AG04450 (cell line): ENCODE measurements at regions not wholly inside any gene's neighbourhood (a gene's known extent, or its start where the extent isn't known, plus 50 kb on each side); places are given as distances from the start of the nearest gene placed in this dataset.

Experiments used
- CTCF ChIA-PET: fragments of 300-600, 350-600 bp; formaldehyde crosslinking; extraction: SDS; loops from one replicate; lab custom pipeline; 2022; ENCODE audit warnings: antibody characterized with exemption, inconsistent platforms; lab: Charles Lee
- POLR2A ChIA-PET: fragments of 350-600 bp; formaldehyde crosslinking; extraction: SDS; loops from one replicate; lab custom pipeline; 2021; ENCODE audit warnings: antibody characterized with exemption, inconsistent platforms; lab: Yijun Ruan, JAX
- DNase-seq: peaks from one replicate; pipeline ENCODE4 v3.0.0-alpha.2; 2011; ENCODE audit warnings: low read depth, low spot score
- H3K27ac ChIP-seq: one replicate; pipeline ENCODE4 v1.5.1; 2012; ENCODE audit warnings: low read depth, low read length, control low read depth
- H3K27me3 ChIP-seq: one replicate; pipeline ENCODE4 v1.6.0; 2012; ENCODE audit warnings: low read length; ENCODE audit not compliant: control insufficient read depth, insufficient read depth
- H3K4me3 ChIP-seq: 2 replicates; pipeline ENCODE4 v1.5.1; 2011; ENCODE audit warnings: mild to moderate bottlenecking, low read depth, low read length, control low read depth
- H3K9me3 ChIP-seq: 2 replicates; pipeline ENCODE4 v1.5.1; 2012; ENCODE audit warnings: low read length; ENCODE audit not compliant: control insufficient read depth, insufficient read depth
- CTCF ChIP-seq: IDR thresholded peaks from 2 replicates; pipeline ENCODE4 v1.5.1; 2011; ENCODE audit warnings: low read depth, low read length, control low read depth, inconsistent platforms

- peak; percentile 32 for DNase-seq
- no peaks in the 10 kb centered on the region for H3K27me3 ChIP-seq
- CTCF ChIA-PET = no interaction called here
- POLR2A ChIA-PET = no interaction called here
- peaks cover 6% of the 10 kb centered on the region for H3K9me3 ChIP-seq
- H3K4me3 ChIP-seq = no peak overlapping the region
- no peak for TF ChIP-seq CTCF
- no peak overlapping the region for H3K27ac ChIP-seq
Measured at GRCh38 chr1:14441302-14441741, 157.2 kb upstream of the KAZN start.

GRCh38 chr1:14442669-14443068 is 155.8 kb upstream of the KAZN start:
- CTCF ChIA-PET = no interaction called here
- H3K27ac ChIP-seq = no peak overlapping the region
- H3K9me3 ChIP-seq = peaks cover 4% of the 10 kb centered on the region
- DNase-seq = no peak
- H3K27me3 ChIP-seq = no peaks in the 10 kb centered on the region
- no peak for TF ChIP-seq CTCF
- H3K4me3 ChIP-seq = no peak overlapping the region
- POLR2A ChIA-PET = no interaction called here

GRCh38 chr1:14443164-14443787 is 155.2 kb upstream of the KAZN start:
- no peak for DNase-seq
- TF ChIP-seq CTCF = no peak
- ChIA-PET CTCF (no interaction called here), POLR2A (no interaction called here)
- Histone ChIP-seq H3K9me3 (peaks cover 4% of the 10 kb centered on the region; the same call in 1 of the 2 replicates), H3K4me3 (no peak overlapping the region), H3K27me3 (no peaks in the 10 kb centered on the region), H3K27ac (no peak overlapping the region)

DNA sequence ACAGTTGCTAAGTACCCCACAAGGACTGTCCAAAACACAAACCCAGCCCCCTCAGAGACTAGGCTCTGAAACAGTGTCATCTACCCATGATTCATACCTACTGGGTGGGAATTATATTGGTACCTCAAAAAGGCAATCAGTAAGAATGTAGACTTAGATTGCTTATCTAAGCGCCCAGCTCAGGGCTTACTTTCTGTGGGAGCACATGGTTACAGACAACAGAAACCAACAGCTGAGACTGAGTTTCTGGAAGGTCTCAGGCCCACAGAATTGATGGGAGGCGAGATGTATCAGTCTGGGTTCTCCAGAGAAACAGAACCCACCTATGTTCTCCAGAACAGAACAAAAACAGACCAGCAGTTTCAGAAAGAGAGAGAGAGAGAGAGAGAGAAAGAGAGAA is 147.3 kb upstream of the KAZN start:
- no peak for DNase-seq
- Histone ChIP-seq H3K27ac (no peak overlapping the region), H3K27me3 (no peaks in the 10 kb centered on the region), H3K9me3 (peaks cover 5% of the 10 kb centered on the region; the same call in 1 of the 2 replicates), H3K4me3 (no peak overlapping the region)
- no peak for TF ChIP-seq CTCF
- ChIA-PET CTCF (interaction anchor here (0.6 kb wide), 1 partner anchor 1365 kb away, joined by 4 read pairs; no protein-coding TSS in a partner anchor), POLR2A (no interaction called here)

GRCh38 chr1:14452551-14452950 is 145.9 kb upstream of the KAZN start:
- Histone ChIP-seq H3K27ac (no peak overlapping the region), H3K27me3 (no peaks in the 10 kb centered on the region), H3K4me3 (no peak overlapping the region), H3K9me3 (peaks cover 5% of the 10 kb centered on the region; the same call in 1 of the 2 replicates)
- CTCF ChIA-PET = no interaction called here
- POLR2A ChIA-PET = no interaction called here
- no peak for TF ChIP-seq CTCF
- DNase-seq = no peak
